GM12878 (cell line): ENCODE measurements at regions not wholly inside any gene's neighbourhood (a gene's known extent, or its start where the extent isn't known, plus 50 kb on each side); places are given as distances from the start of the nearest gene placed in this dataset.

Experiments used
- ATAC-seq: fragments of 200-7000 bp; cut with Tn5 transposase; 3 replicates; pipeline ENCODE4 v1.9.1; 2020; ENCODE audit warnings: mild to moderate bottlenecking, moderate library complexity
- BruUV-seq: library from RNA; stranded (reverse); fragments of 400-500 nt; replicated peaks from 2 replicates; lab custom pipeline; 2021; lab: Mats Ljungman, UMichigan
- CTCF ChIA-PET: fragments of 300-600 bp; sonication (Branson Sonifier 250); formaldehyde crosslinking; extraction: SDS; loops from one replicate; lab custom pipeline; 2021; ENCODE audit warnings: inconsistent platforms; lab: Yijun Ruan, JAX
- POLR2A ChIA-PET: fragments of 350-600 bp; formaldehyde crosslinking; extraction: SDS; loops from one replicate; lab custom pipeline; 2021; ENCODE audit warnings: inconsistent platforms; lab: Charles Lee
- RAD21 ChIA-PET: fragments of 300-600 bp; sonication (Branson Sonifier 250); formaldehyde crosslinking; loops from one replicate; lab custom pipeline; 2023; ENCODE audit warnings: antibody characterized with exemption; ENCODE audit not compliant: unreplicated experiment; lab: Charles Lee
- SMC1A ChIA-PET: fragments of 300-600 bp; sonication (Branson Sonifier 250); formaldehyde crosslinking; loops from one replicate; lab custom pipeline; 2023; ENCODE audit not compliant: unreplicated experiment, uncharacterized antibody; lab: Charles Lee
- DNase-seq: peaks from one replicate; pipeline ENCODE4 v3.0.0-alpha.2; 2011; ENCODE audit warnings: low read depth, low spot score
- FAIRE-seq: peaks from 3 replicates; lab custom pipeline; 2011; peaks lifted over from hg19 to GRCh38; lab: Jason Lieb, UNC
- H2AFZ ChIP-seq: 2 replicates; pipeline ENCODE4 v1.6.0; 2011; ENCODE audit warnings: low read depth, low read length, control low read depth; ENCODE audit not compliant: control insufficient read depth
- H3K27ac ChIP-seq: 2 replicates; pipeline ENCODE4 v1.5.1; 2011; ENCODE audit warnings: control low read depth; ENCODE audit not compliant: control insufficient read depth, insufficient read depth
- H3K27me3 ChIP-seq, 2 experiments: replicated peaks in 1 of 2; 2 replicates each; pipeline versions ENCODE4 v1.6.0 to v1.6.1; 2011; ENCODE audit warnings: low read length in 1 of 2; ENCODE audit not compliant: control insufficient read depth in 2 of 2, insufficient read depth in 2 of 2
- H3K36me3 ChIP-seq, 2 experiments: 2 replicates each; pipeline ENCODE4 v1.5.1; 2011; ENCODE audit warnings: low read length in 1 of 2; ENCODE audit not compliant: control insufficient read depth in 2 of 2, insufficient read depth in 2 of 2
- H3K4me1 ChIP-seq: 2 replicates; pipeline ENCODE4 v1.6.1; 2011; ENCODE audit warnings: mild to moderate bottlenecking, low read length, moderate library complexity, mixed read lengths; ENCODE audit not compliant: control insufficient read depth, insufficient read depth
- H3K4me2 ChIP-seq: 2 replicates; pipeline ENCODE4 v1.6.0; 2011; ENCODE audit warnings: control low read depth; ENCODE audit not compliant: control insufficient read depth, insufficient read depth
- H3K4me3 ChIP-seq: fragments of 200-600 bp; sonication (generic); 2 replicates; pipeline ENCODE4 v1.5.1; 2016
- H3K79me2 ChIP-seq: 2 replicates; pipeline ENCODE4 v1.6.0; 2011; ENCODE audit warnings: low read length; ENCODE audit not compliant: control insufficient read depth, insufficient read depth
- H3K9ac ChIP-seq: 2 replicates; pipeline ENCODE4 v1.8.0; 2011; ENCODE audit warnings: low read length, control low read depth, mixed read lengths; ENCODE audit not compliant: control insufficient read depth, insufficient read depth
- H3K9me3 ChIP-seq: replicated peaks from 3 replicates; pipeline ENCODE4 v1.5.1; 2011; ENCODE audit warnings: mild to moderate bottlenecking, low read length; ENCODE audit not compliant: control insufficient read depth, insufficient read depth
- H4K20me1 ChIP-seq: 2 replicates; pipeline ENCODE4 v1.6.0; 2011; ENCODE audit not compliant: control insufficient read depth, insufficient read depth
- ATF7 ChIP-seq: fragments of 450-650 bp; IDR thresholded peaks from 2 replicates; pipeline ENCODE4 v1.6.1; 2016; ENCODE audit warnings: low read depth, mild to moderate bottlenecking
- CHD4 ChIP-seq: fragments of 200-600 bp; sonication (generic); IDR thresholded peaks from 2 replicates; pipeline ENCODE4 v1.6.1; 2016; ENCODE audit warnings: mild to moderate bottlenecking
- EED ChIP-seq: sonication (generic); IDR thresholded peaks from 2 replicates; pipeline ENCODE4 v1.6.1; 2016; ENCODE audit warnings: antibody characterized with exemption, low read depth
- JUNB ChIP-seq: IDR thresholded peaks from 2 replicates; pipeline ENCODE4 v1.6.1; 2016; ENCODE audit warnings: antibody characterized with exemption, mild to moderate bottlenecking
- NBN ChIP-seq: fragments of 450-650 bp; IDR thresholded peaks from 2 replicates; pipeline ENCODE4 v1.6.1; 2016
- NR2C1 ChIP-seq: fragments of 450-650 bp; IDR thresholded peaks from 2 replicates; pipeline ENCODE4 v1.6.1; 2017; ENCODE audit warnings: antibody characterized with exemption, mild to moderate bottlenecking, moderate library complexity
- POU2F2 ChIP-seq: IDR thresholded peaks from 3 replicates; pipeline ENCODE4 v1.6.1; 2011; ENCODE audit warnings: low read depth, mild to moderate bottlenecking, low read length, borderline replicate concordance
- RAD21 ChIP-seq: IDR thresholded peaks from 2 replicates; pipeline ENCODE4 v1.6.1; 2011; ENCODE audit warnings: mild to moderate bottlenecking, low read depth, low read length, moderate library complexity; ENCODE audit not compliant: insufficient read depth
- RFX5 ChIP-seq: IDR thresholded peaks from 2 replicates; pipeline ENCODE4 v1.6.1; 2011; ENCODE audit warnings: low read depth, low read length, improper control_type of control experiment
- SP1 ChIP-seq: IDR thresholded peaks from one replicate; pipeline ENCODE4 v1.6.1; 2011; ENCODE audit warnings: low read depth, low read length
- WGBS: methylation state at CpG from one replicate; pipeline ENCODE4 v1.1.6; 2016; ENCODE audit warnings: low lambda C conversion rate; ENCODE audit not compliant: insufficient replicate concordance, insufficient coverage; ENCODE audit errors: missing lambda C conversion rate; 5-methylcytosine and 5-hydroxymethylcytosine counted together
- in situ Hi-C: fragments of 300-500 bp; cut with MboI; formaldehyde crosslinking; loops from 9 replicates; pipeline ENCODE4 v1.14.3; 2018; ENCODE audit warnings: mixed read lengths
- intact Hi-C: fragments of 100-400 bp; cut with micrococcal nuclease; formaldehyde crosslinking; loops from one replicate; pipeline ENCODE4 v1.14.2; 2022; ENCODE audit not compliant: unreplicated experiment
- TF ChIP-seq, protein P1 (sequence below): fragments of 450-650 bp; formaldehyde crosslinking; IDR thresholded peaks from 2 replicates; pipeline ENCODE4 v1.4.0; 2022; ENCODE audit warnings: mild to moderate bottlenecking, moderate library complexity
- TF ChIP-seq, protein P2 (sequence below): IDR thresholded peaks from 2 replicates; pipeline ENCODE4 v1.6.1; 2012; ENCODE audit warnings: mild to moderate bottlenecking, low read depth, low read length
- TF ChIP-seq, protein P3 (sequence below), 3 experiments: IDR thresholded peaks in 2 of 3; conservative IDR thresholded peaks in 1 of 3; 2 replicates each; pipeline ENCODE4 v1.5.1; 2011; ENCODE audit warnings: low read depth in 3 of 3, low read length in 3 of 3, mild to moderate bottlenecking in 3 of 3, control low read depth in 2 of 3, moderate library complexity in 2 of 3, inconsistent platforms in 1 of 3, mixed read lengths in 1 of 3; ENCODE audit not compliant: control insufficient read depth in 2 of 3, insufficient read depth in 1 of 3; ENCODE audit errors: extremely low read depth in 1 of 3

GRCh38 chr10:15461353-15462108 is 90.4 kb upstream of the FAM171A1 start:
- H3K79me2 ChIP-seq = no peaks in the 10 kb centered on the region
- no peak overlapping the region for H3K4me2 ChIP-seq
- ATAC-seq = no peak
- intact Hi-C loops = no loop called here
- H4K20me1 ChIP-seq = no peaks in the 10 kb centered on the region
- no peak for TF ChIP-seq RFX5
- no peak for TF ChIP-seq SP1
- no peak for TF ChIP-seq CHD4
- peak; percentile 38 for TF ChIP-seq RAD21
- TF ChIP-seq ATF7 = no peak
- no peak for TF ChIP-seq NR2C1
- TF ChIP-seq, protein P1, sequence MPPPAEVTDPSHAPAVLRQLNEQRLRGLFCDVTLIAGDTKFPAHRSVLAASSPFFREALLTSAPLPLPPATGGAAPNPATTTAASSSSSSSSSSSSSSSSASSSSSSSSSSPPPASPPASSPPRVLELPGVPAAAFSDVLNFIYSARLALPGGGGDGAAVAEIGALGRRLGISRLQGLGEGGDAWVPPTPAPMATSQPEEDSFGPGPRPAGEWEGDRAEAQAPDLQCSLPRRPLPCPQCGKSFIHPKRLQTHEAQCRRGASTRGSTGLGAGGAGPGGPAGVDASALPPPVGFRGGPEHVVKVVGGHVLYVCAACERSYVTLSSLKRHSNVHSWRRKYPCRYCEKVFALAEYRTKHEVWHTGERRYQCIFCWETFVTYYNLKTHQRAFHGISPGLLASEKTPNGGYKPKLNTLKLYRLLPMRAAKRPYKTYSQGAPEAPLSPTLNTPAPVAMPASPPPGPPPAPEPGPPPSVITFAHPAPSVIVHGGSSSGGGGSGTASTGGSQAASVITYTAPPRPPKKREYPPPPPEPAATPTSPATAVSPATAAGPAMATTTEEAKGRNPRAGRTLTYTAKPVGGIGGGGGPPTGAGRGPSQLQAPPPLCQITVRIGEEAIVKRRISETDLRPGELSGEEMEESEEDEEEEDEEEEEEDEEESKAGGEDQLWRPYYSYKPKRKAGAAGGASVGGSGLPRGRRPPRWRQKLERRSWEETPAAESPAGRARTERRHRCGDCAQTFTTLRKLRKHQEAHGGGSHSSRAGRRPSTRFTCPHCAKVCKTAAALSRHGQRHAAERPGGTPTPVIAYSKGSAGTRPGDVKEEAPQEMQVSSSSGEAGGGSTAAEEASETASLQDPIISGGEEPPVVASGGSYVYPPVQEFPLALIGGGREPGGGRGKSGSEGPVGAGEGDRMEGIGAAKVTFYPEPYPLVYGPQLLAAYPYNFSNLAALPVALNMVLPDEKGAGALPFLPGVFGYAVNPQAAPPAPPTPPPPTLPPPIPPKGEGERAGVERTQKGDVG = no peak
- TF ChIP-seq NBN = no peak
- TF ChIP-seq POU2F2 = no peak
- no peak for TF ChIP-seq EED
- no peak for TF ChIP-seq JUNB
- TF ChIP-seq, protein P2, sequence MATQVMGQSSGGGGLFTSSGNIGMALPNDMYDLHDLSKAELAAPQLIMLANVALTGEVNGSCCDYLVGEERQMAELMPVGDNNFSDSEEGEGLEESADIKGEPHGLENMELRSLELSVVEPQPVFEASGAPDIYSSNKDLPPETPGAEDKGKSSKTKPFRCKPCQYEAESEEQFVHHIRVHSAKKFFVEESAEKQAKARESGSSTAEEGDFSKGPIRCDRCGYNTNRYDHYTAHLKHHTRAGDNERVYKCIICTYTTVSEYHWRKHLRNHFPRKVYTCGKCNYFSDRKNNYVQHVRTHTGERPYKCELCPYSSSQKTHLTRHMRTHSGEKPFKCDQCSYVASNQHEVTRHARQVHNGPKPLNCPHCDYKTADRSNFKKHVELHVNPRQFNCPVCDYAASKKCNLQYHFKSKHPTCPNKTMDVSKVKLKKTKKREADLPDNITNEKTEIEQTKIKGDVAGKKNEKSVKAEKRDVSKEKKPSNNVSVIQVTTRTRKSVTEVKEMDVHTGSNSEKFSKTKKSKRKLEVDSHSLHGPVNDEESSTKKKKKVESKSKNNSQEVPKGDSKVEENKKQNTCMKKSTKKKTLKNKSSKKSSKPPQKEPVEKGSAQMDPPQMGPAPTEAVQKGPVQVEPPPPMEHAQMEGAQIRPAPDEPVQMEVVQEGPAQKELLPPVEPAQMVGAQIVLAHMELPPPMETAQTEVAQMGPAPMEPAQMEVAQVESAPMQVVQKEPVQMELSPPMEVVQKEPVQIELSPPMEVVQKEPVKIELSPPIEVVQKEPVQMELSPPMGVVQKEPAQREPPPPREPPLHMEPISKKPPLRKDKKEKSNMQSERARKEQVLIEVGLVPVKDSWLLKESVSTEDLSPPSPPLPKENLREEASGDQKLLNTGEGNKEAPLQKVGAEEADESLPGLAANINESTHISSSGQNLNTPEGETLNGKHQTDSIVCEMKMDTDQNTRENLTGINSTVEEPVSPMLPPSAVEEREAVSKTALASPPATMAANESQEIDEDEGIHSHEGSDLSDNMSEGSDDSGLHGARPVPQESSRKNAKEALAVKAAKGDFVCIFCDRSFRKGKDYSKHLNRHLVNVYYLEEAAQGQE = no peak
- TF ChIP-seq, protein P3, sequence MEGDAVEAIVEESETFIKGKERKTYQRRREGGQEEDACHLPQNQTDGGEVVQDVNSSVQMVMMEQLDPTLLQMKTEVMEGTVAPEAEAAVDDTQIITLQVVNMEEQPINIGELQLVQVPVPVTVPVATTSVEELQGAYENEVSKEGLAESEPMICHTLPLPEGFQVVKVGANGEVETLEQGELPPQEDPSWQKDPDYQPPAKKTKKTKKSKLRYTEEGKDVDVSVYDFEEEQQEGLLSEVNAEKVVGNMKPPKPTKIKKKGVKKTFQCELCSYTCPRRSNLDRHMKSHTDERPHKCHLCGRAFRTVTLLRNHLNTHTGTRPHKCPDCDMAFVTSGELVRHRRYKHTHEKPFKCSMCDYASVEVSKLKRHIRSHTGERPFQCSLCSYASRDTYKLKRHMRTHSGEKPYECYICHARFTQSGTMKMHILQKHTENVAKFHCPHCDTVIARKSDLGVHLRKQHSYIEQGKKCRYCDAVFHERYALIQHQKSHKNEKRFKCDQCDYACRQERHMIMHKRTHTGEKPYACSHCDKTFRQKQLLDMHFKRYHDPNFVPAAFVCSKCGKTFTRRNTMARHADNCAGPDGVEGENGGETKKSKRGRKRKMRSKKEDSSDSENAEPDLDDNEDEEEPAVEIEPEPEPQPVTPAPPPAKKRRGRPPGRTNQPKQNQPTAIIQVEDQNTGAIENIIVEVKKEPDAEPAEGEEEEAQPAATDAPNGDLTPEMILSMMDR (IDR thresholded peaks at IDR 0.05 in 2 of 3, conservative IDR thresholded peaks at IDR 0.05 in 1 of 3; ENCODE audit: control insufficient read depth in 2 of 3, extremely low read depth in 1 of 3, insufficient read depth in 1 of 3, low read depth in 3 of 3, low read length in 3 of 3) = peak in 1 of 3 experiments; percentile 19; a peak in 1 of 6 replicates
- TF ChIP-seq, all 136 proteins: peak for 2
- DNase-seq (no peak), FAIRE-seq (no peak)
- H3K27me3 ChIP-seq = no peaks in the 10 kb centered on the region; a peak in 1 of 4 replicates
- ChIA-PET SMC1A (no interaction called here), RAD21 (no interaction called here), POLR2A (no interaction called here), CTCF (no interaction called here)
- no TSS peak for BruUV-seq
- H3K9ac ChIP-seq = no peak overlapping the region
- H3K36me3 ChIP-seq = no peaks in the 10 kb centered on the region
- no peak overlapping the region for H2AFZ ChIP-seq
- H3K4me1 ChIP-seq = no peaks in the 10 kb centered on the region
- no peak overlapping the region for H3K4me3 ChIP-seq
- no peaks in the 10 kb centered on the region for H3K9me3 ChIP-seq
- H3K27ac ChIP-seq = no peak overlapping the region
- 4% methylated on average over 9 of the region's 9 CpGs for WGBS
- in situ Hi-C loops = no loop called here
